GM21825 (cell line): ENCODE measurements at regions not wholly inside any gene's neighbourhood (a gene's known extent, or its start where the extent isn't known, plus 50 kb on each side); places are given as distances from the start of the nearest gene placed in this dataset.
"Not testable (repeated sequence)": the region's sequence is repeated elsewhere in the genome, so short reads cannot be mapped to it uniquely, and the experiment has no call there.

Experiments
- ATAC-seq: cut with Tn5 transposase; IDR thresholded peaks from one replicate; pipeline ENCODE4 v1.9.1; 2021; ENCODE audit warnings: mild to moderate bottlenecking, moderate library complexity; ENCODE audit not compliant: unreplicated experiment

GRCh38 chr7:6882321-6882721 is 56.2 kb upstream of the CCZ1B start:
- not testable (repeated sequence) for ATAC-seq

- not testable (repeated sequence) for ATAC-seq
Observed at GRCh38 chr7:6883756-6884155, 57.7 kb upstream of the CCZ1B start.

GRCh38 chr7:6886198-6886597 is 60.1 kb upstream of the CCZ1B start:
- ATAC-seq = no peak

- ATAC-seq = not testable (repeated sequence)
Observed at GRCh38 chr7:6888267-6889045, 62.4 kb upstream of the CCZ1B start.

- ATAC-seq = no peak
Observed at GRCh38 chr7:6889252-6889812, 63.3 kb upstream of the CCZ1B start.

GRCh38 chr7:6902097-6902518 is 76.0 kb upstream of the CCZ1B start:
- ATAC-seq = not testable (repeated sequence)

GRCh38 chr7:6903289-6903688 is 77.2 kb upstream of the CCZ1B start:
- not testable (repeated sequence) for ATAC-seq

GRCh38 chr7:6903792-6904191 is 77.7 kb upstream of the CCZ1B start:
- ATAC-seq = not testable (repeated sequence)

- ATAC-seq = no peak
Observed at GRCh38 chr7:6917258-6917657, 91.2 kb upstream of the CCZ1B start.

- ATAC-seq = not testable (repeated sequence)
Observed at GRCh38 chr7:6919169-6919568, 93.1 kb upstream of the CCZ1B start.

GRCh38 chr7:6924523-6924922 is 98.4 kb upstream of the CCZ1B start:
- ATAC-seq = not testable (repeated sequence)

GRCh38 chr7:6926193-6927174 is 100.4 kb upstream of the CCZ1B start:
- ATAC-seq = not testable (repeated sequence)

- ATAC-seq = not testable (repeated sequence)
Observed at GRCh38 chr7:6927643-6928042, 101.6 kb upstream of the CCZ1B start.

- not testable (repeated sequence) for ATAC-seq
Observed at GRCh38 chr7:6929588-6929987, 103.5 kb upstream of the CCZ1B start.

GRCh38 chr7:6930081-6930635 is 104.1 kb upstream of the CCZ1B start:
- not testable (repeated sequence) for ATAC-seq

- ATAC-seq = not testable (repeated sequence)
Observed at GRCh38 chr7:6930787-6931186, 104.7 kb upstream of the CCZ1B start.

- not testable (repeated sequence) for ATAC-seq
Observed at GRCh38 chr7:6931456-6931855, 105.4 kb upstream of the CCZ1B start.

GRCh38 chr7:6933954-6934632 is 108.0 kb upstream of the CCZ1B start:
- not testable (repeated sequence) for ATAC-seq

GRCh38 chr7:6934981-6935380 is 108.9 kb upstream of the CCZ1B start:
- no peak for ATAC-seq

- not testable (repeated sequence) for ATAC-seq
Observed at GRCh38 chr7:6936626-6937025, 110.6 kb upstream of the CCZ1B start.
